ENCODE measurements at regions not wholly inside any gene's neighbourhood (a gene's known extent, or its start where the extent isn't known, plus 50 kb on each side); places are given as distances from the start of the nearest gene placed in this dataset.

DNA sequence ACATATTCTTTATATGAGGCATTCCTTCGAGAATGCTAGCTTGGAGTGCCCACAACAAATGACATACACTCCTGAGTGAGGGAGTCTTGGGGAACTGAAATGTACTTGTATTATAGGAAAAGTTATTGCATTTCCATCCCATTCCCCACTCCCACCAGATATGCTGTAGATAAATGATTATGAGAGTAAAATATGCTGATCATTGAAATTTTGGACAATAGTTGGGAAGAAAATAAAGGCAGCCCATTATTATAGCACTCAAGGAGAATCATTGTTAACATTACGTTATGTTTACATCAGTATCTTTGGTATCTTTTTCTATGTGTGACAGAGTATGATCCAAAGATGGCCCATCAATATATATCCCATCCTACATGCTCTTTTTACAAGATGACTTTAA, 194.4 kb downstream of the GATA3 start:
- Histone ChIP-seq H3K36me3 (ENCODE audit: insufficient read depth, insufficient read length, low read length) (no peaks in the 10 kb centered on the region), H3K9me3 (ENCODE audit: insufficient read depth, low read length) (no peaks in the 10 kb centered on the region), H3K9ac (ENCODE audit: insufficient read length, low read depth) (no peak overlapping the region), H3K4me1 (ENCODE audit: insufficient read depth, insufficient read length) (no peaks in the 10 kb centered on the region), H3K4me3 (ENCODE audit: insufficient read length, low read depth) (no peak overlapping the region), H3K27me3 (ENCODE audit: insufficient read depth, insufficient read length) (no peaks in the 10 kb centered on the region)
- no peak for DNase-seq (ENCODE audit: low read depth, low spot score)
- no peak for TF ChIP-seq YY1 (IDR thresholded peaks at IDR 0.05; ENCODE audit: insufficient read depth, insufficient read length)
- TF ChIP-seq SUZ12 (IDR thresholded peaks at IDR 0.05; ENCODE audit: extremely low read depth, insufficient read depth, insufficient read length): no peak
- no peak for TF ChIP-seq ZNF274 (IDR thresholded peaks at IDR 0.05; ENCODE audit: low read depth, low read length)

DNA sequence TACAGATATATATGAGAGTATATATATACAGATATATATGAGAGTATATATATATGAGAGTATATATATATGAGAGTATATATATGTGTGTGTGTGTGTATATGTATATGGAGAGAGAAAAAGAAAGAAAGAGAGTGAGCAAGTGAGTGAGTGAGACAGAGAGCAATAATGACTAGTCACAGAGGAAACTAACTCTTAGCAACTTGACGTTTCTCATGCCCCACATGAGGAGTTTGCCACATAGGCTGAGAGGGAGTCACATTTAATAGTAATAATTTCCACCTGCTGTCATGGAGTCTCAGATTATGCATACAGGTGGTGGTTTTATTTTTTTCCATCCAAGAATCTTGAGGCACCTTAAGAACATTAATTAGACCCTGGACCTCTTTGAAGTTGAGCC, 199.9 kb downstream of the GATA3 start:
- no peak for DNase-seq (ENCODE audit: low read depth, low spot score)
- TF ChIP-seq YY1 (IDR thresholded peaks at IDR 0.05; ENCODE audit: insufficient read depth, insufficient read length) (no peak), SUZ12 (IDR thresholded peaks at IDR 0.05; ENCODE audit: extremely low read depth, insufficient read depth, insufficient read length) (no peak)
- no peak overlapping the region for H3K9ac ChIP-seq (ENCODE audit: insufficient read length, low read depth)
- H3K36me3 ChIP-seq (ENCODE audit: insufficient read depth, insufficient read length, low read length): no peaks in the 10 kb centered on the region
- H3K4me3 ChIP-seq (ENCODE audit: insufficient read length, low read depth): no peak overlapping the region
- no peaks in the 10 kb centered on the region for H3K9me3 ChIP-seq (ENCODE audit: insufficient read depth, low read length)
- H3K4me1 ChIP-seq (ENCODE audit: insufficient read depth, insufficient read length): no peaks in the 10 kb centered on the region
- H3K27me3 ChIP-seq (ENCODE audit: insufficient read depth, insufficient read length): no peaks in the 10 kb centered on the region

DNA sequence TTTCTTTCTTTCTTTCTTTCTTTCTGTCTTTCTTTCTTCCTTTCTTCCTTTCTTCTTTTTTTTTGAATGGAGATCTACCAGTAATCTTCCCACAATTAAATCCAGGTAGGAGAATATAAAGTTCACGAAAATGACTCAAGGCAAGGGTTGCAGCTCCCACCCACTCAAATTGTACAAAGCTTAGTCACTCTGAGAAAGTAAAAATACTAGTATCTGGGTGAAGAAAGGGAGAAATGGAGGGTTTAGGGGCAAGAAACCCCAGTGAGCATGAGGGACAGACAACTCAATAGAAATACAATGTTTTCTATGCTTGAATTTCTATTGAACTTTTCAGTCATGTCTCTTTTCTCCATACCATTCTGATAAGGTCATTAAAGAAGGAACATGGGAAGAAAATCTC, 200.8 kb downstream of the GATA3 start:
- H3K36me3 ChIP-seq (ENCODE audit: insufficient read depth, insufficient read length, low read length): no peaks in the 10 kb centered on the region
- H3K27me3 ChIP-seq (ENCODE audit: insufficient read depth, insufficient read length): no peaks in the 10 kb centered on the region
- H3K9ac ChIP-seq (ENCODE audit: insufficient read length, low read depth): no peak overlapping the region
- TF ChIP-seq ZNF274 (IDR thresholded peaks at IDR 0.05; ENCODE audit: low read depth, low read length) (no peak), YY1 (IDR thresholded peaks at IDR 0.05; ENCODE audit: insufficient read depth, insufficient read length) (no peak)
- no peak overlapping the region for H3K4me3 ChIP-seq (ENCODE audit: insufficient read length, low read depth)
- no peaks in the 10 kb centered on the region for H3K4me1 ChIP-seq (ENCODE audit: insufficient read depth, insufficient read length)
- H3K9me3 ChIP-seq (ENCODE audit: insufficient read depth, low read length): no peaks in the 10 kb centered on the region
- no peak for DNase-seq (ENCODE audit: low read depth, low spot score)

DNA sequence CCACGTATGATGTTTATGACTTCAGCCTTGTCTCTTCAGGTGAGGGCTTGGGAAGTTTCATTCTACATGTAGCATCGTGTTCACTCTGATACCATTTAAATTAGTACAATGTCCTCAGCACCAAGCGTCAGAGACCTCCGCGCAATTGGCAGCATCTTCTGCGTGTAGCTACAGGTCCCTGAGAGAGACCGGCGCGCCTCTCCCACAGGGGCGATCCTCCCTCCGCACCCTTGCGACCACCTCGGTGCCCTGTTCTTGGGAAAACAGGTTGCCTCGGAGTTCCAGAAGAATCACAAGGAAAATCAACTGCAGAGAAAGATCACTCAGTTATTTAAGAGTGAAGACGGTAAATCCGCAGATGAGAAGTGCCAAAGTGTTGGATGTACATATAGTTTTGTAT, 206.2 kb downstream of the GATA3 start:
- Histone ChIP-seq H3K4me3 (ENCODE audit: insufficient read length, low read depth) (no peak overlapping the region), H3K36me3 (ENCODE audit: insufficient read depth, insufficient read length, low read length) (no peaks in the 10 kb centered on the region), H3K9me3 (ENCODE audit: insufficient read depth, low read length) (no peaks in the 10 kb centered on the region), H3K9ac (ENCODE audit: insufficient read length, low read depth) (no peak overlapping the region), H3K4me1 (ENCODE audit: insufficient read depth, insufficient read length) (no peaks in the 10 kb centered on the region), H3K27me3 (ENCODE audit: insufficient read depth, insufficient read length) (no peaks in the 10 kb centered on the region)
- no peak for DNase-seq (ENCODE audit: low read depth, low spot score)
- TF ChIP-seq ZNF274 (IDR thresholded peaks at IDR 0.05; ENCODE audit: low read depth, low read length) (no peak), YY1 (IDR thresholded peaks at IDR 0.05; ENCODE audit: insufficient read depth, insufficient read length) (no peak), SUZ12 (IDR thresholded peaks at IDR 0.05; ENCODE audit: extremely low read depth, insufficient read depth, insufficient read length) (no peak)

DNA sequence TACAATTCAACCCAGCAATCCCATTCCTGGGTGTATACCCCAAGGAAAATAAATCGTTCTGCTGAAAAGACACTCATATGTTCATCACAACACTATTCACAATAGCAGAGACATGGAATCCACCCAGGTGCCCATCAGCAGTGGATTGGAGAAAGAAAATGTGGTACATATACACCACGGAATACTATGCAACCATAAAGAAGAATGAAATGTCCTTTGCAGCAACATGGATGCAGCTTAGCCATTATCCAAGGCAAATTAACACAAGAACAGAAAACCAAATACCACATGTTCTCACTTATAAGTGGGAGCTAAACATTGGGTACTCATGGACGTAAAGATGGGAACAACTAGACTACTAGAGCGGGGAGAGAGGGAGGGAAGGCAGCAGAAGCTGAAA, 207.8 kb downstream of the GATA3 start:
- no peak for TF ChIP-seq ZNF274 (IDR thresholded peaks at IDR 0.05; ENCODE audit: low read depth, low read length)
- no peak overlapping the region for H3K9ac ChIP-seq (ENCODE audit: insufficient read length, low read depth)
- no peaks in the 10 kb centered on the region for H3K9me3 ChIP-seq (ENCODE audit: insufficient read depth, low read length)
- no peaks in the 10 kb centered on the region for H3K36me3 ChIP-seq (ENCODE audit: insufficient read depth, insufficient read length, low read length)
- no peaks in the 10 kb centered on the region for H3K27me3 ChIP-seq (ENCODE audit: insufficient read depth, insufficient read length)
- H3K4me1 ChIP-seq (ENCODE audit: insufficient read depth, insufficient read length): no peaks in the 10 kb centered on the region
- DNase-seq (ENCODE audit: low read depth, low spot score): no peak
- no peak overlapping the region for H3K4me3 ChIP-seq (ENCODE audit: insufficient read length, low read depth)

DNA sequence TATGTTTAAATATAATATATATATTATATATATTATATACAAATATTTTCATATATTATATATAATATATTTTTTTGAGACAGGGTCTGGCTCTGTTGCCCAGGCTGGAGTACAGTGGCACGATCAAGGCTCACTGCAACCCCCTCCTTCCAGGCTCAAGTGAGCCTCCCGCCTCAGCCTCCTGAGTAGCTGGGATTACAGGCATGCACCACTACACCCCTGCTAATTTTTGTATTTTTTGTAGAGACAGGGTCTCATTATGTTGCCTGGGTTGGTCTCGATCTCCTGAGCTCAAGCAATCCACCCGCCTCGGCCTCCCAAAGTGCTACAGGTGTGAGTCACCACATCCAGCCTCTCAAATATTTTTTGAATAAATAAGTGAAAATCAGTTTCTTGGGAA, 215.5 kb downstream of the GATA3 start:
- no peak overlapping the region for H3K9ac ChIP-seq (ENCODE audit: insufficient read length, low read depth)
- no peaks in the 10 kb centered on the region for H3K36me3 ChIP-seq (ENCODE audit: insufficient read depth, insufficient read length, low read length)
- TF ChIP-seq ZNF274 (IDR thresholded peaks at IDR 0.05; ENCODE audit: low read depth, low read length): no peak
- TF ChIP-seq SUZ12 (IDR thresholded peaks at IDR 0.05; ENCODE audit: extremely low read depth, insufficient read depth, insufficient read length): no peak
- no peak for TF ChIP-seq YY1 (IDR thresholded peaks at IDR 0.05; ENCODE audit: insufficient read depth, insufficient read length)
- DNase-seq (ENCODE audit: low read depth, low spot score): no peak
- no peak overlapping the region for H3K4me3 ChIP-seq (ENCODE audit: insufficient read length, low read depth)
- H3K4me1 ChIP-seq (ENCODE audit: insufficient read depth, insufficient read length): no peaks in the 10 kb centered on the region
- no peaks in the 10 kb centered on the region for H3K27me3 ChIP-seq (ENCODE audit: insufficient read depth, insufficient read length)
- H3K9me3 ChIP-seq (ENCODE audit: insufficient read depth, low read length): no peaks in the 10 kb centered on the region

DNA sequence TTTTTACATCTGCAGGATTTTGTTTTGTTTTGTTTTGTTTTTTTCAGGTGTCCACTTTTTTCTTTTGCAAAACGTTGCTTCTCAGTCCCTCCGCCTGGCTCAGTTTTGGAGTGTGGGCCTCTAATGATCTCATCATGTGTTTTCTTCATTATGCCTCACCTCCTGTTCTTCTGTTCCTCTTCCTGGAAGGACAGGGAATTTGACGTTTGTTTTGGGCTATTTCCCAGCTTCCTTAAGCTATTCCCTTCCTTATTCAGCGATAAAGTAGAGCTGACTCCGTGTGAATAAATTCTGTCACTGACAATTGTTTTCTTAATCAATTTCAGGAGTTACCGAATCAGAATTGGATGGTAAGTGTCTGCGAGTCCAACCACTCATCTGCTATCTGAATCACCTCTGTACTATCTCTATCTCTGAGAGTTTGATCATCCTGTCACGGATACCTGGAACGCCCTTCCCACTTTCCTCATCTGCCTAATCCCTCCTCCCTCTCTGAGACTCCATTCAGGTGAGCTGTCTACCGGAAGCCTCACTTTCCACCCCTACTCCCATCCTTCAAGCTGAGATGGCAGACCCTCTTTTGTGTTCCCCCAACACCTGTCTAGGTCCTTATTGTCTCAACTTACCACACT, 218.4 kb downstream of the GATA3 start:
- Histone ChIP-seq H3K4me1 (ENCODE audit: insufficient read depth, insufficient read length) (no peaks in the 10 kb centered on the region), H3K4me3 (ENCODE audit: insufficient read length, low read depth) (no peak overlapping the region), H3K9ac (ENCODE audit: insufficient read length, low read depth) (no peak overlapping the region), H3K36me3 (ENCODE audit: insufficient read depth, insufficient read length, low read length) (no peaks in the 10 kb centered on the region), H3K9me3 (ENCODE audit: insufficient read depth, low read length) (no peaks in the 10 kb centered on the region), H3K27me3 (ENCODE audit: insufficient read depth, insufficient read length) (no peaks in the 10 kb centered on the region)
- TF ChIP-seq ZNF274 (IDR thresholded peaks at IDR 0.05; ENCODE audit: low read depth, low read length) (no peak), SUZ12 (IDR thresholded peaks at IDR 0.05; ENCODE audit: extremely low read depth, insufficient read depth, insufficient read length) (no peak), YY1 (IDR thresholded peaks at IDR 0.05; ENCODE audit: insufficient read depth, insufficient read length) (no peak)
- no peak for DNase-seq (ENCODE audit: low read depth, low spot score)

DNA sequence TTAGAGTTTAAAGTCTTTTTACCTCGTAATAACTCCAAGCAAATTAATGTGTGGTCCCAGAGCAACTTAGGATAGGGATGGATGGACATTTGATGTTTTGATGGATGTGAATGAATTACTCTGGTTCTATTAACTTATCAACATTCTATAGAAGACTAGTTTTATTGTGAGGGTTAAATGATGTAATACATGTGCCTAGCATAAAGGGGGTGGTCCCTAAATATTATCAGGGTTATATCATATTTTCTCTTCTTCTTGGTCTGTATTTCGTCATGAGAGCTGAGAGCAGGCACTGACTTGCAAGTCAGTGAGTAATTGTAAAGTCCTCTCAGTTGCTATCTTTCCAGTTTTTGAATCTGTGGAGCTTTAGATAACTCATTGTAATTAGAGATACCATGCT, 219.3 kb downstream of the GATA3 start:
- H3K27me3 ChIP-seq (ENCODE audit: insufficient read depth, insufficient read length): no peaks in the 10 kb centered on the region
- no peaks in the 10 kb centered on the region for H3K36me3 ChIP-seq (ENCODE audit: insufficient read depth, insufficient read length, low read length)
- no peak overlapping the region for H3K4me3 ChIP-seq (ENCODE audit: insufficient read length, low read depth)
- H3K9me3 ChIP-seq (ENCODE audit: insufficient read depth, low read length): no peaks in the 10 kb centered on the region
- H3K4me1 ChIP-seq (ENCODE audit: insufficient read depth, insufficient read length): no peaks in the 10 kb centered on the region
- no peak overlapping the region for H3K9ac ChIP-seq (ENCODE audit: insufficient read length, low read depth)
- no peak for DNase-seq (ENCODE audit: low read depth, low spot score)
- TF ChIP-seq ZNF274 (IDR thresholded peaks at IDR 0.05; ENCODE audit: low read depth, low read length) (no peak), SUZ12 (IDR thresholded peaks at IDR 0.05; ENCODE audit: extremely low read depth, insufficient read depth, insufficient read length) (no peak), YY1 (IDR thresholded peaks at IDR 0.05; ENCODE audit: insufficient read depth, insufficient read length) (no peak)
